Parathyroid adenoma (tissue), 2 donors: ENCODE measurements at regions not wholly inside any gene's neighbourhood (a gene's known extent, or its start where the extent isn't known, plus 50 kb on each side); places are given as distances from the start of the nearest gene placed in this dataset.

Source experiments
- H2AFZ ChIP-seq: fragments of 300-600 bp; sonication (generic); one replicate; pipeline ENCODE4 v1.7.0; 2017; ENCODE audit warnings: antibody characterized with exemption, mild to moderate bottlenecking
- H3K27ac ChIP-seq: fragments of 300-600 bp; sonication (generic); one replicate; pipeline ENCODE4 v1.7.0; 2017
- H3K27me3 ChIP-seq: fragments of 300-600 bp; sonication (generic); one replicate; pipeline ENCODE4 v1.7.0; 2017; ENCODE audit warnings: low read length; ENCODE audit not compliant: control insufficient read depth, insufficient read depth
- H3K36me3 ChIP-seq: fragments of 300-600 bp; sonication (generic); one replicate; pipeline ENCODE4 v1.7.0; 2017; ENCODE audit warnings: low read length; ENCODE audit not compliant: control insufficient read depth, insufficient read depth
- H3K4me1 ChIP-seq: fragments of 300-600 bp; sonication (generic); one replicate; pipeline ENCODE4 v1.7.0; 2017; ENCODE audit warnings: control low read depth
- H3K4me2 ChIP-seq: fragments of 300-600 bp; sonication (generic); one replicate; pipeline ENCODE4 v1.7.0; 2017; ENCODE audit warnings: low read length
- H3K4me3 ChIP-seq: fragments of 300-600 bp; sonication (generic); one replicate; pipeline ENCODE4 v1.7.0; 2017; ENCODE audit warnings: low read depth, low read length
- H3K79me2 ChIP-seq: fragments of 300-600 bp; sonication (generic); one replicate; pipeline ENCODE4 v1.7.0; 2017; ENCODE audit warnings: control low read depth
- H3K9ac ChIP-seq: fragments of 300-600 bp; sonication (generic); one replicate; pipeline ENCODE4 v1.7.0; 2017; ENCODE audit warnings: mild to moderate bottlenecking
- H3K9me3 ChIP-seq: fragments of 300-600 bp; sonication (generic); one replicate; pipeline ENCODE4 v1.7.0; 2017; ENCODE audit warnings: low read length; ENCODE audit not compliant: control insufficient read depth
- TF ChIP-seq, protein P1 (sequence below): fragments of 300-600 bp; sonication (generic); IDR thresholded peaks from one replicate; pipeline ENCODE4 v1.7.0; 2017; ENCODE audit warnings: antibody characterized with exemption, mild to moderate bottlenecking
- donor health status: primary hyperparathyroidism.

DNA sequence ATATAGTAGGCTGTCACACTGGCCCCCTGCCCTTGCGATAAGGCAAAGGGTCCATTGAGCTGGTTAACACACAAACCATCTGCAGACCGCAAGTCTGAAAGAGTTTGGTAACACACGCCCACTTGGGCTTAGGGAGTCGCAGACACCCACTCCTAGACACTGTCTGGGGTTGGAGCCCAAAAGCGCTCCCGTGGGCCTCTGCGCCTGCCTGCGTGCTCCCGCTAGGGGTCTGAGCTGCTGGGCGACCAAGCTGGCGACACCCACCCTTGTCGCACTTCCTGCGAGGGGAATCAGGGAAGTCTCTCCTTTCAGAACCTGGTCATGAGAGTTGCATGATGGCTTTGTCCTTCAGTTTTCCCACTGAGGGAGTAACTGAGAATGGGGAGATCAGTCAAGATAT lies 653.0 kb downstream of the HTR1B start:
- Histone ChIP-seq H3K9ac (no peak overlapping the region), H3K4me3 (no peak overlapping the region), H3K36me3 (no peaks in the 10 kb centered on the region), H3K9me3 (no peaks in the 10 kb centered on the region), H3K27ac (no peak overlapping the region), H3K79me2 (no peaks in the 10 kb centered on the region), H2AFZ (no peak overlapping the region), H3K4me1 (no peaks in the 10 kb centered on the region), H3K4me2 (no peak overlapping the region), H3K27me3 (no peaks in the 10 kb centered on the region)
- TF ChIP-seq, protein P1, sequence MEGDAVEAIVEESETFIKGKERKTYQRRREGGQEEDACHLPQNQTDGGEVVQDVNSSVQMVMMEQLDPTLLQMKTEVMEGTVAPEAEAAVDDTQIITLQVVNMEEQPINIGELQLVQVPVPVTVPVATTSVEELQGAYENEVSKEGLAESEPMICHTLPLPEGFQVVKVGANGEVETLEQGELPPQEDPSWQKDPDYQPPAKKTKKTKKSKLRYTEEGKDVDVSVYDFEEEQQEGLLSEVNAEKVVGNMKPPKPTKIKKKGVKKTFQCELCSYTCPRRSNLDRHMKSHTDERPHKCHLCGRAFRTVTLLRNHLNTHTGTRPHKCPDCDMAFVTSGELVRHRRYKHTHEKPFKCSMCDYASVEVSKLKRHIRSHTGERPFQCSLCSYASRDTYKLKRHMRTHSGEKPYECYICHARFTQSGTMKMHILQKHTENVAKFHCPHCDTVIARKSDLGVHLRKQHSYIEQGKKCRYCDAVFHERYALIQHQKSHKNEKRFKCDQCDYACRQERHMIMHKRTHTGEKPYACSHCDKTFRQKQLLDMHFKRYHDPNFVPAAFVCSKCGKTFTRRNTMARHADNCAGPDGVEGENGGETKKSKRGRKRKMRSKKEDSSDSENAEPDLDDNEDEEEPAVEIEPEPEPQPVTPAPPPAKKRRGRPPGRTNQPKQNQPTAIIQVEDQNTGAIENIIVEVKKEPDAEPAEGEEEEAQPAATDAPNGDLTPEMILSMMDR, result no peak

DNA sequence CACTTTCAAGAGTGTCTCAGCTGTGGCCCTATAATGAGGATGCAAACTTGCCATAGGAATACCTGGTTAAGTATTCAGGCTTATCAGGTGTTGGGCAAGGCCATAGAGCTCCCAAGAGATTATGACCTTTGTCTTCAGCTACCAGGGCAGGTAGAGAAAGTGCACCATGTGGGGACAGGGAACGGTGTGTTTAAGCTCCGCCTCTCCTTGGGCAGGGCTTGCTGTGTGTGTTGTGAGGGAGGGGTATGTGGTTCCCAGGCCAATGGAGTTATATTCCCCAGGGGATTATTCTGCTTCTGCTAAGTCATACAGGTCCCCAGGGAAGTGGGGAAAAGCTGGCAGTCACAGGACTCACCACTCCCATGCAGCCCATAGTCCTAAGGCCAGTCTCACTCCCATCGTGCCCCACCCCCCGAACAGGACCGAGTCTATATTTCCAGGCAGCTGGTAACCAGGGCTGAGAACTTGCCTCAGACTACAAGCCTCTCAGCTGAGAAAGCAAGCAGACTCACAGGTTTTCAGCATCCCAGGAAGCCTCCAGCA lies 660.2 kb downstream of the HTR1B start:
- TF ChIP-seq, protein P1, result no peak
- H3K79me2 ChIP-seq, result no peaks in the 10 kb centered on the region
- no peak overlapping the region for H3K4me2 ChIP-seq
- no peak overlapping the region for H3K9ac ChIP-seq
- H3K27me3 ChIP-seq, result no peaks in the 10 kb centered on the region
- no peak overlapping the region for H2AFZ ChIP-seq
- no peak overlapping the region for H3K4me3 ChIP-seq
- H3K27ac ChIP-seq, result no peak overlapping the region
- no peaks in the 10 kb centered on the region for H3K4me1 ChIP-seq
- no peaks in the 10 kb centered on the region for H3K36me3 ChIP-seq
- no peaks in the 10 kb centered on the region for H3K9me3 ChIP-seq

DNA sequence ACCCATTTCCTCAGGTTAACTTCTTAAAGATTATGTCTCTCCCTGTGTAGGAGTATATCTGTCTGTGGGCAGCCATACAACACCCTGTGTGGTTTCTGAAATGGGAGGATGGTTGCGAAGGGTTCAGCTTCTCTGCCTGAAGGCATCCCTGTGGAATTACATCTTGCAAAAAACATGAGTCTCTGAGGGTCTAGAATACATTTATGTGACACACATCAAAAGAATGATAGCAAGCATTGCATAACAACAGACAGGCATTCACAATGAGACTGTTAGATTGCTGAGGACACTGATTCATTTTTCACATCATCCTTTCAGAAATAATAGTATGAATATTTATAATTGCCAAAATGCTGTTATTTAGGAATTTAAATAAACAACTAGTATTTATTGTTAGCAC lies 670.9 kb downstream of the HTR1B start:
- H3K9ac ChIP-seq, result no peak overlapping the region
- no peak overlapping the region for H3K27ac ChIP-seq
- no peak overlapping the region for H3K4me2 ChIP-seq
- no peaks in the 10 kb centered on the region for H3K27me3 ChIP-seq
- TF ChIP-seq, protein P1, result no peak
- H3K4me3 ChIP-seq, result no peak overlapping the region
- no peaks in the 10 kb centered on the region for H3K9me3 ChIP-seq
- H3K4me1 ChIP-seq, result no peaks in the 10 kb centered on the region
- no peaks in the 10 kb centered on the region for H3K36me3 ChIP-seq
- no peak overlapping the region for H2AFZ ChIP-seq
- no peaks in the 10 kb centered on the region for H3K79me2 ChIP-seq

DNA sequence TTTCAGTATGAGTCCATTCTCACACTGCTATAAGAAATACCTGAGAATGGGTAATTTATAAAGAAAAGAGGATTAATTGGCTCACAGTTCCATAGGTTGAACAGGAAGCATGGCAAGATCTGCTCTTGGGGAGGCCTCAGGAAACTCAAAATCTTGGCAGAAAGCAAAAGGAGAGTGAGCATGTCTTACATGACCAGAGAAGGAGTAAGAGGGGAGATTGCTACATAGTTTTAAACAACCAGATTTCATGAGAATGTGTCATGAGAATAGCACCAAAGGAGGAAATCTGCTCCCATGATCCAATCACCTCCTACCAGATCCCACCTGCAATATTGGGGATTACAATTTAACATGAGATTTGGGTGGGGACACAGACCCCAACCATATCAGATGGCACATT lies 672.4 kb downstream of the HTR1B start:
- H3K27me3 ChIP-seq, result no peaks in the 10 kb centered on the region
- H3K9ac ChIP-seq, result no peak overlapping the region
- TF ChIP-seq, protein P1, result no peak
- H3K9me3 ChIP-seq, result no peaks in the 10 kb centered on the region
- no peak overlapping the region for H2AFZ ChIP-seq
- H3K36me3 ChIP-seq, result no peaks in the 10 kb centered on the region
- no peaks in the 10 kb centered on the region for H3K79me2 ChIP-seq
- no peak overlapping the region for H3K4me2 ChIP-seq
- no peak overlapping the region for H3K27ac ChIP-seq
- H3K4me3 ChIP-seq, result no peak overlapping the region
- no peaks in the 10 kb centered on the region for H3K4me1 ChIP-seq

DNA sequence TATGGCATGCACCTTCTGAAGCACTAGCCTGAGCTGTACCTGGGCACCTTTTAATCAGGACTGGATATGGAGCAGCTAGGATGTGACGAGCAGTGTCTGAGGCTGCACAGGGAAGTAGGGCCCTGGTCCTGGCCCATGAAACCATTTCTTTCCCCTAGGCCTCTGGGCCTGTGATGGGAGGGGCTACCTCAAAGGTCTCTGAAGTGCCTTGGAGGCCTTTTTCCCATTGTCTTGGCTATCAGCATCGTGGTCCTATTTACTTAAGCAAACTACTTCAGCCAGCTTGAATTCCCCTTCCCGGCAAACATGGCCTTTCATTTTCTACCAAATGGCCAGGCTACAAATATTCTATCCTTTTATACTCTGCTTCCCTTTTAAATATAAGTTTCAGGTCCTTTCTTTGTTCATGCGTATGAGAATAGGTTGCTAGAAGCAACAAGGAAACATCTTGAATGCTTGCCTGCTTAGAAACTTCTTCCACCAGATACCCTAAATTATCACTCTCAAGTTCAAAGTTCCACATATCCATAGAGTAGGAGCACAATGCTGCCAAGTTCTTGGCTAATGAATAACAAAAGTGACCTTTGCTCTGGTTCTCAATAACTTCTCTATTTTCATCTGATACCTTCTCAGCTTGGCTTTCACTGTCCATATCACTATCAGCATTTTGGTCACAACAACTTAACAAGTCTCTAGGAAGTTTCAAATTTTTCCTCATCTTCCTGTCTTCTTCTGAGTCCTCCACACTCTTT lies 673.1 kb downstream of the HTR1B start:
- Histone ChIP-seq H3K4me2 (no peak overlapping the region), H3K79me2 (no peaks in the 10 kb centered on the region), H3K27me3 (no peaks in the 10 kb centered on the region), H3K9me3 (no peaks in the 10 kb centered on the region), H2AFZ (no peak overlapping the region), H3K27ac (no peak overlapping the region), H3K36me3 (no peaks in the 10 kb centered on the region), H3K9ac (no peak overlapping the region), H3K4me3 (no peak overlapping the region), H3K4me1 (no peaks in the 10 kb centered on the region)
- TF ChIP-seq, protein P1, result no peak
